ENCODE measurements at regions not wholly inside any gene's neighbourhood (a gene's known extent, or its start where the extent isn't known, plus 50 kb on each side); places are given as distances from the start of the nearest gene placed in this dataset.
A peak's percentile ranks its signal among the peaks of the same experiment; 100 is the strongest.
"Not testable (repeated sequence)": the region's sequence is repeated elsewhere in the genome, so short reads cannot be mapped to it uniquely, and the experiment has no call there.

DNA sequence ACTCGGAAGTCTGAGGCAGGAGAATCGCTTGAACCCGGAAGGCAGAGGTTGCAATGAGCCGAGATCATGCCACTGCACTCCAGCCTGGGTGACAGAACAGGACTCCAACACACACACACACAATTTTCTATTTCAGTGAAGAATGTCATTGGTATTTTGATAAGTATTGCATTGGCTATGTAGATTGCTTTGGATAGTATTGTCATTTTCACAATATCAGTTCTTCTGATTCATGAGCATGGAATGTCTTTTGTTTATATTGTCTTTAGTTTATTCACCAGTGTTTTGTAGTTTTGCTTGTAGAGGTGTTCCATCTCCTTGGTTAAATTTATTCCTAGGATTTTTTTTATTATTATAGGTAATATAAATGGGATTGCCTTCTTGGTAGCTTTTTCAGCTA is 693.4 kb upstream of the SYT4 start:
- peak; percentile 30 for DNase-seq (ENCODE audit: low read depth)

DNA sequence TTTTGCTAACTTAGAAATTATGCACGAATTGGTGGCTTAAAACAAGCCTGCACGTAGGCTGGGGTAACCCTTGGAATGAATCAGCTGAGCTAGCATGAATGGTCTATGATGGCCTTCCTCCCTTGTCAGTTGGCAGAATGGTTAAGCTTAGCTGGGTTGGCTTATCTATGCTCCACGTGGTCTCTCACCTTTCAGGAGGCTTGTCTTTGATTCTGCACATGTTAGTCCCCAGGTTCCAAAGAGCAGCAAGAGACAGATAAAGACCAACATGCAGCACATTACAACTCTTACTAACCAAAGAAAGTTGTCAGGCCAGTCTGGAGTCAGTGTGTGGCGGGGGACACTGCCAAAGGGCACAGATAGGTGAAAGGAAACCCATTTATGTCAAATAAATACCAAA is 700.9 kb upstream of the SYT4 start:
- DNase-seq (ENCODE audit: low read depth): no peak

DNA sequence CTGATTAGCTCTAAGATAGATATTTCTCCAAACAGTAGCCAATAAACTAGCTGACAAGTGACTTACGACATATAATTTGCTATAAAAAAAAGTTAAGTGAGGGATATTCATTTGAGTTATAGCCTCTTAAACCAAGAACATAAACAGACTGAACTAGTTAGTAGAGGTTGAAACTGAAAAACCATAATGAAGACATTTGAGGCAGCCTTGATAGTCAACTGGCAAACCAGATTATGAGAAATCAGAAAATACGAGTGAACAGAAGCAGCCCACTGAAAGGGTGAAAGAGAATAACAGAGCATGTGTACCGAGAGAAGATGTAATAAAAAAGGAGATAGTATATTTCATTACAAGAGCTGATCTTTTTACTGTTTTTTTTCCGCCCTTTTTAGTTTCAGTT is 698.1 kb upstream of the SETBP1 start:
- DNase-seq (ENCODE audit: low read depth): no peak

DNA sequence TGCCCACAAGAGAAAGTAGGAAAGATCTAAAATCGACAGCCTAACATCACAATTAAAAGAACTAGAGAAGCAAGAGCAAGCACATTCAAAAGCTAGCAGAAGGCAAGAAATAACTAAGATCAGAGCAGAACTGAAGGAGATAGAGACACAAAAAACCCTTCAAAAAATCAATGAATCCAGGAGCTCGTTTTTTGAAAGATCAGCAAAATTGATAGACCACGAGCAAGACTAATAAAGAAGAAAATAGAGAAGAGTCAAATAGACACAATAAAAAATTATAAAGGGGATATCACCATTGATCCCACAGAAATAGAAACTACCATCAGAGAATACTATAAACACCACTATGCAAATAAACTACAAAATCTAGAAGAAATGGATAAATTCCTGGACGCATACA is 693.6 kb upstream of the SETBP1 start:
- not testable (repeated sequence) for DNase-seq (ENCODE audit: low read depth)

DNA sequence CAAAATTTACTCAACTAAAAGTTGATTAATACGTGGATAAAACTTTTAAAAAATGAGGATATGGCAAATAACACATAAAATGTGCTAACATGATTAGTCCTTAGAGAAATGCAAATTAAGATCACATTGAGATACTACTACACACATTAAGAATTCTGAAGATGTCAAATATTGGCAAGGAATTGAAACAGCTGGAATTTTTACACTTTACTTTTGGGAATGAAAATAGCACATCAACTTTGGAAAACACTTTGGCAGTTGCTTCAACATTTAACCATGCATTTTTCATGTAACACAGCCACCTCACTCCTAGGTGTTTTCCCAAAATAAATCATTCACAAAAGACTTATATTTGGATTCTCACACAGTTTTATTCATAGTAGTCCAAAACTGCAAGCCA is 687.9 kb upstream of the SETBP1 start:
- no peak for DNase-seq (ENCODE audit: low read depth)

DNA sequence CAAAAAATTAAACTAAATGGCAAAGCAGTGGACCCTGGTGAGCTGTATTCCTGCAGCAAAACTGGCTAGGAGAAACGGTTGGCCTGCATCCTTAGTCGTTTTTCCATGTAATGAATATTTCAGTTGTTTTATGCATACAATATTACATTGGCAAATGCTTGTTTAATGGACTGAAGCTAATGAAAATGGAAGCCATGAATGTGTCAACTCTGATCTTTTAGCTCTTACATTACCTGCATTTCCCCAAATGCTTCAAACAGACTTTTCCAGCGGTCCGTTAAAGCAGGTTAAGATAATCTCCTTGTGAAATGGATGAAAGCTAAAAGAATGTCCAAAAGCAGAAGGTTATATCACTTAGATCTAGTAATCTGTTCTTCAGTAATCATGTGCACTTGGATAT is 686.3 kb upstream of the SETBP1 start:
- no peak for DNase-seq (ENCODE audit: low read depth)

DNA sequence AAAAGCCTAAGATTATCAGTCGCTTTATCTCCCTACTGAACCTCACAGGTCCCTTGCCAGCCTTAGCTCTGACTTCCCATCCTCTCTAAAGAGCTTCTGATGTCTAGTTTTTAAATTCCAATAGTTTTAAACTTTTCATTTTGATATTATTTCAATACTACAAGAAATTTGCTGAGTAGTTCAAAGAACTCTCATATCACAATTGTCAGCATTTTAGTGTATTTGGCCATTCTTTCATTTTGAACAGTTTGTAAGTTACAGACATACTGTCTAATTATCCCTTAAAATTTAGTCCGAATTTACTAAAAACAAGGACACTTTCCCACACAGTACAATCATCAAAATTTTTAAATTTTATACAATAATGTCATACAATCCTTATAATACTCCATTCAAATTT is 666.8 kb upstream of the SETBP1 start:
- DNase-seq (ENCODE audit: low read depth): no peak

DNA sequence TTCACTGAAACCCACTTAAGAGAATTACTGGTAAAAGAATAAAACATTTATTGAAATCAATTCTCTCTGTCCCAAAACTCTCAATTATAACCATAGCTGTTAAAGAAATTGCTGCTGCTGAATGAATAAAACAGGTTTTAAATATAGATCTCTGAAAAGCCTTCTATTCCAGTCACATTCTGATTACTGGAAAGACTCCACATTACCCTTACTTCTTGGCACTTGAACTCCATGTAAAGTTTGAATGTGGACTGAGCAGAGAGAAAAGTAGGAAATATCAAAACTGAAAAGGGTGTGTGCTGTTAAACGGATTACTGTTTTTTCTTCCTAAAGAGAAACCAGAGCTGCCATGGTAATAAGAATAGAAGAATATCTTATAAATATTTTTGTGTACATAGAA is 655.3 kb upstream of the SETBP1 start:
- DNase-seq (ENCODE audit: low read depth): no peak

DNA sequence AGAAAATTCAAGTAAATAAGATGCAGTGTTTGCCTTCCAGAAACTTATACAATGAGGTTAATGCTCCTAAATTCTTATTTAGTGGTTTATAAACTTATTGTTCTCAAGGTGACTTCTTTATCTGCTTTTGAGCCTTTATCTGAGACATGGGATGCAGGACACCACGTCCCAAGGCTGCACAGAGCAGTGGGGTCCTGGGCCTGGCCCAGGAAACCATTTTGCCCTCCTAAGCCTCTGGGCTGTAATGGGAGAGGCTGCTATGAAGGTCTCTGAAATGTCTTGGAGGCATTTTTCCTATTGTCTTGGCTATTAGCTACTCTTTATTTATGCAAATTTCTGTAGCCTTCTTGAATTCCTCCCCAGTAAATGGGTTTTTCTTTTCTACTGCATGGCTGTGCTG is 652.6 kb upstream of the SETBP1 start:
- no peak for DNase-seq (ENCODE audit: low read depth)

DNA sequence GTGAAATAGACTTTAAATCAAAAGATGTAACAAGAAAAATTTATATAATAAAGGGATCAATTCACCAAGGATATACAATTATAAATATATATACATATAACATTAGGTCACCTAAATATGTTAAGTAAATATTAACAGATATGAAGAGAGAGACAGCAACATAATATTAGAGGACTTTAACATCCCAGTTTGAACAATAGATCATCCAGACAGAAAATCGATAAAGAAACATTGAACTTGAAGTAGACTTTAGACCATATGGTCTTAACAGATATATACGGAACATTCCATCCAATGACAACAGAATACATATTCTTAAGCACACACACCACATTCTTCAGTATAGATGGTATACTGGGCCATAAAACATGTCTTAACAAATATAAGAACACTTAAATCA is 649.6 kb upstream of the SETBP1 start:
- DNase-seq (ENCODE audit: low read depth): no peak

DNA sequence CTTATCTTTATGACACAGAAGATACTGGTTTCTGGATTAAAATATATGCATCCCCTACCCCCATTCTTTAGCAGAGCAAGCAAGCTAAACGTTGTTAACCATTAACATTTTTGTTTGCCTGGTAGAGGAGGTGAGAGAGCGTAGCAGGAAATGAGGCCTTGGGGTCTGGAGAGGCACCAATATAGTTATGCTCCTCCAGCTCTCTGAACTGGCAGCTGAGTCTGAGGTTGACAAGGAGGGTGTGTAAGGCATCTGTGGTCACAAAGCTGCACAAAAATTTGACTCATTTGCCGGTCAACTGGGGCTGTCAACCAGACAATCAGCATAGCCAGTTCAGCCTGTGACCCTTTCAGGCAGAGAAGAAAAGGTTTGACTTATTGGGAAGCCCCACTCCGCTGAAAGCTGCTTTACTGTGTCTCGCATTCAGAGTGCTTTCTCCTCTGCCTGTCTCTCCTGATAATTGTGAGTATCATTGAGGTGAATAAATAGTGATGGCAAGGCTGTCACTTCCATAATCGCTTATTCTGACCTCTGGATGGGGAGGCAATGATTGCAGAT is 647.5 kb upstream of the SETBP1 start:
- no peak for DNase-seq (ENCODE audit: low read depth)

DNA sequence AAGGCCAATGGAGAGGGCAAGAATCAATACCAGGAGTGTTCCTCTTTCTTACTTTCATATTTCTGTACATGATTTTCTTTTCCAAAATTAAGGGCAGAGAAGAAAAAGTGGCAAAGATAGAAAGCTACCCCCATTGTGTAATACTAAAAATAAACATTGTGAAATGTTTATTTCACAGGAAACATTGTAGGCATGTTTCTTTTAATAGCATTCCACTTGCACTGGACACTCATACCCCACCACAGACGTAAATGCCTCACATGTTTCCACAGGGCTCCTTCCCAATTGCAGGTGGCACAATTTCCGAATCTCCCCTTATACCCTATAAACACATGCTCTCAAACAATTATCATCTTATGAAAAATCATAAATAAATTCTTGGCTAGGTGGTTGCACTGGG is 645.1 kb upstream of the SETBP1 start:
- peak; percentile 52 for DNase-seq (ENCODE audit: low read depth)

DNA sequence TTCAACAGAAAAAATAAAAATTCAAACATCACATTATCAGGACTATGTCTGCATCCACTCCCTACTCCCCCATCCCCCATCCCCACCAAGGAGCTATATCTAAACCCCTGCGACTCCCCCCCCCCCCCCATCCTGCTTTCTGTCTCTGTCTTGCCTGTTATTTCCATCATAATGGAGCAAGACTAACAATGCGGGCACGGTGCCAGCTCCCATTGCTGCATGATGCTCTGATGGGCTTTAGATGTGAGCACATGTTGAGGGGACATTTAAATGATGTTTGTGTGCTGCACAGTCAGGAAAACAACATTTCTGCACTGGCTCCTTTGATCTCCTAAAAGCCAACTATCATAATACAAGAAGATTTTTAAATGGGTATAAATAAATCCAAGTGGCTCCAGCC is 644.2 kb upstream of the SETBP1 start:
- DNase-seq (ENCODE audit: low read depth): peak; percentile 5

DNA sequence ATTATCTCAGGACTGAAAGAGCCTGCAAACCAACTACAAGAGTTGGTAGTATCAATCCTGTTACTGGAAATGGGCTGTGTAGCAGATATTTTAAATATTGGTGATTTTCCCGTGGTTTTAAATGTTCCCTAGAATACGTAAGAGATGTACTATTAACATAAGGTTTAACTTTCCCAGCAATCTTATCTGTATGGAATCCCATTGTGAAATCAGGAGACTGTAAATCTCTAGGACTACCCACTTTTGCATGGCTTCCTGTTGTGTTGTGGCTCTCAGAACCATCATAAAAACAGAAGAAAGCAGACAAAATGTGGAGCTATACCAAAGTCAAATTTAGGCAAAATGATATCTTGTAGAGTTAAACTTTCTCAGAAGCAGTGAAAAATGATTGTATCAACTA is 641.5 kb upstream of the SETBP1 start:
- DNase-seq (ENCODE audit: low read depth): peak; percentile 43

DNA sequence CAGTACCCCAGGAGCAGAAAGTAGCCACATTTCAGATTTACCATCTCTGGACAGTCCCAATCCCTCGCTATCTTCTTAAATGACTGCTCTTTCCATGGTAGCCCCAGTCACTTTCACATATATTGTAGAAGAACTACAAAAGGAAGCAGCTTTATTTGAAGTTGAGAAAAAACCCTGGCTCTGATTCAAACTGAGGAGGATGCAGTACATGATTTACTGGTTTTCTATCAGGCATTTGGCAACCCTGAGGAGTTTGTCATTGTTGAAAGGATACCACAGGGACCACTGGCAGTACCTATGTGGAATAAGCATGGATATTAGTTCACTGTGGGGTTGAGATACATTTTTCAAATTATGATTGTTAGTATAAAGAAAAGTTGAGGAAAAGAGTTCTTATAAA is 640.9 kb upstream of the SETBP1 start:
- peak; percentile 36 for DNase-seq (ENCODE audit: low read depth)

DNA sequence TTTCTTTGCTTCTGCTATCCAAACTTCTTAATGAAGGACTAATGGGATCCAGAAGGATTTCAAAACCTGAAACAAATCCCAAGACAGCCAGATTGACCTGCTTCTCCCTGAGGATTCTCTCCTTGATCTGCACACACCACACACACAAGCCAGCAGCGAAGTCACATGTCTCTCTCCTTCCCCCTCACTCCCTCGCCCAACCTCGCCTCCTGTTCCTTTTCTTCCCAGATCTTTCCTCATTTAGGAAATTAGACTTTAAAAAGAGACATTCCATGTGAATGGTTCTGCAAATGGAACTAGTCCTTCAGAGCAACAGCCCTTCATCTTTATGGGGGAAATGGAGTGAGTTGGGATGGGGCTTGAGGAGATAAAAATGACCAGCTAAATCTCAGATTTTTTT is 639.1 kb upstream of the SETBP1 start:
- DNase-seq (ENCODE audit: low read depth): no peak

DNA sequence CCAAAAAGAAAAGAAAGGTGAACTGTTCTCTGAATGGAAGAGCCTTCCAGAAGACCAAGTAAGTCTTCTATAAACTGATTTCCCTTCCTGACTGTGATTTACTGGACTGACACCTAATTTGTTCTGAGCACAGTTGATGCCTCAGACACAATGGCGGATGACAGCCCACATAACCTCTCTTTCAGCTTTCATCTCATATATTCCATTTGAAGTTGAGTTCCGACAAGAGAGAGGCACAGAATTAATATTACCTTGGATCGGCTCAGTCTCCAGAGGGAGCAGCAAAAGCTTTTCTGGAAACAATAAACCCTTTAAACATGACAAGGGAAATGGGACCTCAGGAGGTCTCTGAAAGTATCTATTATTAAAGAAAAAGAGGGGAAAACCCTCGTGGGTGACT is 638.7 kb upstream of the SETBP1 start:
- DNase-seq (ENCODE audit: low read depth): no peak

DNA sequence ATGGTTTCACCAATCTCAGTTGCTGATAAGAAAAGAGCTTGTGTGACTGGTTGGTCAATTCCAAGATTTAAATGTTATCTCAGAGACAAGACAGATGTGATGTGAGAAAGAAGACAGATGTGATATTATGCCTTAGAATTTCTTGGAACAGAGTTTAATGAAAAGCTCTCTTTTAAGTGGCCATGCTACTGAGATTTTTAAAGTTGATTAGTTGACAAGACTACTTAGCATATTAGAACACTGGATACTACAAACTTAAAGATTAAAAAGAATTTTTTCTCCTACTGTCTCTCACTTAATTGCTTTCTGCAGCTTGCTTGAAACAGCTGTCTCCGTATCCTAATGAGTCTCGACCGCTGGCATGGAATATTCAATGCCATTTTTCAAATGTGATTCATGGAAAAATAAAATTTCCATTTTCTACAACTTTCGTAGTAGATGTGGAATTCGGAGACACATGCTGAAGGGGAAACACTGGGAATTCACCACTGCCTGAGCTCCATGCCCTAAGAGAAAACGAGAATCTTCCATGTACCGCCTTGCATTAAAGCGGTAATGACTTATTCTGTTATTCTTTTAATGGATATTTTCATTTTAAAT is 634.2 kb upstream of the SETBP1 start:
- DNase-seq (ENCODE audit: low read depth): no peak

DNA sequence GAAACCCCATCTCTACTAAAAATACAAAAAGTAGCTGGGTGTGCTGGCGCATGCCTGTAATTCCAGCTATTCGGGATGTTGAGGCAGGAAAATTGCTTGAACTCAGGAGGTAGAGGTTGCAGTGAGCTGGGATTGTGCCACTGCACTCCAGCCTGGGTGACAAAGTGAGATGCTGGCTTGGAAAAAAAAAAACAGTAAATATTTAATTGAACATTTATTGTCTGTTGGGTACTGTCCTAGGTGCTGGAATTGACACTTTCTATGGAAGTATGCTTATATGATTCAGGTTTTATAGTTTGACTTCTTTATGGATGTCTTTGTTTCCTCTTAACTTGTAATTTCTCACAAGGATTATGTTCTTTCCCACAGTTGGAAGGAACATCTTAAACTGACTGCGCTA is 633.1 kb upstream of the SETBP1 start:
- no peak for DNase-seq (ENCODE audit: low read depth)

DNA sequence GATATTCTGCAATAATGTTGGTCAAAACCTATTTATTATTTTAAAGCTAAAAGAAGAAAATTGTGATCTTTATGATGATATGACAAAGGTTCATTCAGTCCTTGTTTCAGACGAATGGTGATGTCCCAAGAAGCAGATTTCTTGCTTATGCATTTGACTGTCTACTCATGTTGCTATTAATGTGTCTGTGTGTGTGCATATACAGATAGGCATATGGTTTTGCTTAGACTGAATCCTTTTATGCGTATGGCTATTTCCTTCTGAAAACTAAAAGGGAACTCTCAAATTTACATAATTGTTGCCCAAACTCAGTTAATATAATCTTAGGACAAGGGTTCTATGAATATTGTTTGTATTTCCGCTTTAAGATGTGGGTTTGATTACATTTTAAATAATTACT is 632.3 kb upstream of the SETBP1 start:
- no peak for DNase-seq (ENCODE audit: low read depth)

DNA sequence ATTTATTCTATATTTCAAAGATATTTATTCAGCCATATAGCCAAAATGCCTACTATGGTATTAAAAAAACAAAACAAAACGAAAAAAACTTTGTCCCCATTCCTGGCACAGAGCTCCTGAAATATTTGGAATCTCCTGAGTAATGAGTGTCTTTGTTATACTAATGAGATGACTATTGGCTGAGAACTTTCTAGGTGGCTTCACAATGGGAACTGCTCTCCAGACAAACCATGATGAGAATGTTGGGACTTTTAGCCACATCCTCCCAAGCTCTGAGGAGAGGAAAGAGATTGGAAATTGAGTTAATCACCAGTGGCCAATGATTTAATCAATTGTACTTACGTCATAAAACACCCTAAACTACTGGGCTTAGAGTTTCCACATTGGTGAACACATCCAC is 631.8 kb upstream of the SETBP1 start:
- DNase-seq (ENCODE audit: low read depth): no peak

DNA sequence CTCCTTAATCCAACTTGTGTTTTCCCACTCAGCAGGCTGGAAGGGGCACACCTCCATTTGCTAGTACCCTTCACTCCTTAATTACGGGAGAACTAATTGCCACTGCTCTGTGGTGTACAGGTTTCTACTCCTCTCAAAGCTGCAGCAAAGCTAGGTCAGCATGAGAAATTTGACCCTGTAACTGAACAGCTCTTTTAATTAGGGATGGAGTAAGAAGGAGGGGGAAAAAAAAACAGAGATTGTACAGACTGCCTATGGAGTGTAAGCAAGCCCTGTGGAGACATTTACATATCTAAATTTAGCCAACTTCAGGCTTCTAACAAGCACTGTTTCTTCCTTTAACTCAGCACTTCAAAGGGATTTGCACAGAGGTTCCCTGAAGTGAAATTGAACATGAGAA is 629.7 kb upstream of the SETBP1 start:
- DNase-seq (ENCODE audit: low read depth): no peak

DNA sequence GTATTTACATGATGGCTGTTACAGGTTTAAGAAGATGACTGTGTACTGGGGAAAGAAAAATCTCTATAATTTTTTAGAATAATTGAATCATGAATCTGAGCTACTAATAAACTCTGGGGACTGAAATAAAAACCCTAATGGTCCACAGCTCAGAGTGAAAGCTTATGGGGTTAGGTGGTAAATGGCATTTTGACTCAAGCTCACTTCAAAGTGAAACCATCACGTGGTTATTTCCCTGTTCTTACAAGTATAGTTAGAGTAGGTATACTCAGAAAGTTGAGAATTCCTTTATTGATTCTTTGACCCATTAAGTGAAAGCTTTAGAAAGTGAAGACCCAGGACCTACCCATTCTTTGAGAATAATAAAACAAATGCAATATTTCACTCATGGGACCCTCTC is 626.2 kb upstream of the SETBP1 start:
- no peak for DNase-seq (ENCODE audit: low read depth)

DNA sequence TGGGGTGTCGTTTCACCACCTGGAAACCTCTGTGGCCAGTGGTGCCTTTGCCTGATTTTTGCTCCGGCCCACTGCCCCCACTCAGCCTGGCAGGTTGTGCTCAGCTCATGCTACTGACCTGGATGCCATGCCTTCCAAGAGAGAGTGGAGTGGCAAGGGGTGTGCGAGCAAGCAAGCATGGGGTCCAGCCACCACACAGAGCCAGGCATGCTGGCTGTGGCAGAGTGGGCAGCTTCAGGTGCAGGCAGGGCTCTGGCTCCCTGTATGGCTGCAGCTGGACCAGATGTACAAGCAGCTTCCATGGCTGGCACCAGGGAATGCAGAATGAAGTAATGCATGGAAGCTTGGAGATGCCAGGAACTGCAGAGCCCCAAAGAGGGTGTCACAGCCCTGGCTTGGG is 620.5 kb upstream of the SETBP1 start:
- no peak for DNase-seq (ENCODE audit: low read depth)

DNA sequence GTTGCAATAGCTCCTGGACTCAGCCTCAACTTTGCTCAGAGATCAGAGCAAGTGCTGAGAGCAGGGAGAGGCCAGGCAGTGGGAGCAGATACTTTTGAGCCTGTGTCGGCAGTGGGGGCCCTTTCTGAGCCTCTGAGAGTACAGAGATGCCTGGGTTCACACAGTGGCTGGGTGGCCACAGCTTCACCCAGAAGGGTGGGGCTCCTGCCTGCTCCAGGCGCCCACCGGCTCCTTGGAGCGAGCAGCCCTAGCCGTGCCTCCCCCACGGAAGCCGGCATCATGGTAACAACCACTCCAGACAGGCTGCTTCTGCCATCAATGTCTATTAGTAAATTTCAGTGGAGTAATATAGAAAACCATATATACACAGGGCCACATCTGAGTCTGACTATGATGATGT is 619.2 kb upstream of the SETBP1 start:
- no peak for DNase-seq (ENCODE audit: low read depth)
